H1 (cell line): ENCODE measurements at regions not wholly inside any gene's neighbourhood (a gene's known extent, or its start where the extent isn't known, plus 50 kb on each side); places are given as distances from the start of the nearest gene placed in this dataset.

Experiments
- ASH2L ChIP-seq: fragments of 200-600, 300-600 bp; sonication (generic); IDR thresholded peaks from one replicate; pipeline ENCODE4 v1.7.1; 2017; ENCODE audit warnings: low read length
- ATF3 ChIP-seq: IDR thresholded peaks from 2 replicates; pipeline ENCODE4 v1.6.1; 2011; ENCODE audit warnings: low read depth, mild to moderate bottlenecking, low read length; ENCODE audit not compliant: insufficient read depth
- CTBP2 ChIP-seq: IDR thresholded peaks from 2 replicates; pipeline ENCODE4 v1.7.0; 2011; ENCODE audit warnings: borderline replicate concordance, mild to moderate bottlenecking, moderate library complexity, mixed read lengths, low read length; ENCODE audit not compliant: insufficient read depth, insufficient read length
- POLR2AphosphoS5 ChIP-seq: IDR thresholded peaks from 2 replicates; pipeline ENCODE4 v1.6.1; 2011; ENCODE audit warnings: low read depth, low read length
- SIRT6 ChIP-seq: IDR thresholded peaks from one replicate; pipeline ENCODE4 v1.7.1; 2012; ENCODE audit warnings: low read length, inconsistent platforms
- TAF7 ChIP-seq: optimal IDR thresholded peaks from 2 replicates; pipeline ENCODE3; 2011; ENCODE audit warnings: low read depth, mild to moderate bottlenecking, inconsistent platforms, low read length, moderate library complexity, borderline replicate concordance
- YY1 ChIP-seq: IDR thresholded peaks from 2 replicates; pipeline ENCODE4 v1.6.1; 2011; ENCODE audit warnings: low read depth, mild to moderate bottlenecking, low read length

- TF ChIP-seq TAF7 (no peak), ASH2L (no peak), POLR2AphosphoS5 (no peak), SIRT6 (no peak), YY1 (no peak), ATF3 (no peak), CTBP2 (no peak)
Measured at GRCh38 chr3:148021381-148021780, 612.2 kb downstream of the ZIC1 start (continued).
